ENCODE measurements at regions not wholly inside any gene's neighbourhood (a gene's known extent, or its start where the extent isn't known, plus 50 kb on each side); places are given as distances from the start of the nearest gene placed in this dataset.

- Histone ChIP-seq H3K9me3 (ENCODE audit: control insufficient read depth, insufficient read depth, low read length) (no peaks in the 10 kb centered on the region), H3K36me3 (ENCODE audit: control insufficient read depth, insufficient read depth, low read length) (no peaks in the 10 kb centered on the region), H3K27ac (ENCODE audit: low read depth, low read length) (no peak overlapping the region), H3K4me3 (ENCODE audit: low read depth, low read length) (no peak overlapping the region), H3K27me3 (ENCODE audit: control insufficient read depth, insufficient read depth, low read length) (no peaks in the 10 kb centered on the region), H3K4me1 (ENCODE audit: control insufficient read depth, insufficient read depth, low read length) (peaks cover 17% of the 10 kb centered on the region)
- DNase-seq (ENCODE audit: low read depth in 4 of 6, low spot score in 6 of 6): no peak
- 70% methylated on average over 11 of the region's 13 CpGs for WGBS (ENCODE audit: insufficient coverage)
These were observed 180.9 kb downstream of the TTLL2 start for GRCh38 chr6:167505782-167506181.

GRCh38 chr6:167506443-167507301 is 181.8 kb downstream of the TTLL2 start:
- Histone ChIP-seq H3K36me3 (ENCODE audit: control insufficient read depth, insufficient read depth, low read length) (no peaks in the 10 kb centered on the region), H3K27me3 (ENCODE audit: control insufficient read depth, insufficient read depth, low read length) (no peaks in the 10 kb centered on the region), H3K9me3 (ENCODE audit: control insufficient read depth, insufficient read depth, low read length) (no peaks in the 10 kb centered on the region), H3K4me3 (ENCODE audit: low read depth, low read length) (no peak overlapping the region), H3K4me1 (ENCODE audit: control insufficient read depth, insufficient read depth, low read length) (peaks cover 17% of the 10 kb centered on the region), H3K27ac (ENCODE audit: low read depth, low read length) (peak overlapping the region; percentile 19)
- 85% methylated on average over 19 of the region's 25 CpGs for WGBS (ENCODE audit: insufficient coverage)
- DNase-seq (ENCODE audit: low read depth in 4 of 6, low spot score in 6 of 6): no peak

- no peaks in the 10 kb centered on the region for H3K9me3 ChIP-seq (ENCODE audit: control insufficient read depth, insufficient read depth, low read length)
- no peak overlapping the region for H3K4me3 ChIP-seq (ENCODE audit: low read depth, low read length)
- H3K27ac ChIP-seq (ENCODE audit: low read depth, low read length): no peak overlapping the region
- WGBS (ENCODE audit: insufficient coverage): 82% methylated on average over 14 of the region's 15 CpGs
- H3K27me3 ChIP-seq (ENCODE audit: control insufficient read depth, insufficient read depth, low read length): no peaks in the 10 kb centered on the region
- no peaks in the 10 kb centered on the region for H3K36me3 ChIP-seq (ENCODE audit: control insufficient read depth, insufficient read depth, low read length)
- H3K4me1 ChIP-seq (ENCODE audit: control insufficient read depth, insufficient read depth, low read length): peaks cover 17% of the 10 kb centered on the region
- no peak for DNase-seq (ENCODE audit: low read depth in 4 of 6, low spot score in 6 of 6)
These were observed 182.6 kb downstream of the TTLL2 start for GRCh38 chr6:167507376-167507945.

- no peak overlapping the region for H3K4me3 ChIP-seq (ENCODE audit: low read depth, low read length)
- 88% methylated on average over 29 of the region's 29 CpGs for WGBS (ENCODE audit: insufficient coverage)
- no peaks in the 10 kb centered on the region for H3K9me3 ChIP-seq (ENCODE audit: control insufficient read depth, insufficient read depth, low read length)
- H3K4me1 ChIP-seq (ENCODE audit: control insufficient read depth, insufficient read depth, low read length): peaks cover 17% of the 10 kb centered on the region
- H3K27me3 ChIP-seq (ENCODE audit: control insufficient read depth, insufficient read depth, low read length): no peaks in the 10 kb centered on the region
- no peaks in the 10 kb centered on the region for H3K36me3 ChIP-seq (ENCODE audit: control insufficient read depth, insufficient read depth, low read length)
- DNase-seq (ENCODE audit: low read depth in 4 of 6, low spot score in 6 of 6): no peak
- H3K27ac ChIP-seq (ENCODE audit: low read depth, low read length): no peak overlapping the region
These were observed 184.3 kb downstream of the TTLL2 start for GRCh38 chr6:167508919-167509852.

GRCh38 chr6:167509853-167510220 is 185.0 kb downstream of the TTLL2 start:
- H3K9me3 ChIP-seq (ENCODE audit: control insufficient read depth, insufficient read depth, low read length): no peaks in the 10 kb centered on the region
- DNase-seq (ENCODE audit: low read depth in 4 of 6, low spot score in 6 of 6): no peak
- peaks cover 17% of the 10 kb centered on the region for H3K4me1 ChIP-seq (ENCODE audit: control insufficient read depth, insufficient read depth, low read length)
- 95% methylated on average over 3 of the region's 10 CpGs for WGBS (ENCODE audit: insufficient coverage)
- H3K4me3 ChIP-seq (ENCODE audit: low read depth, low read length): no peak overlapping the region
- H3K27ac ChIP-seq (ENCODE audit: low read depth, low read length): no peak overlapping the region
- no peaks in the 10 kb centered on the region for H3K36me3 ChIP-seq (ENCODE audit: control insufficient read depth, insufficient read depth, low read length)
- no peaks in the 10 kb centered on the region for H3K27me3 ChIP-seq (ENCODE audit: control insufficient read depth, insufficient read depth, low read length)

GRCh38 chr6:167510648-167511047 is 185.8 kb downstream of the TTLL2 start:
- Histone ChIP-seq H3K36me3 (ENCODE audit: control insufficient read depth, insufficient read depth, low read length) (no peaks in the 10 kb centered on the region), H3K27ac (ENCODE audit: low read depth, low read length) (no peak overlapping the region), H3K9me3 (ENCODE audit: control insufficient read depth, insufficient read depth, low read length) (no peaks in the 10 kb centered on the region), H3K27me3 (ENCODE audit: control insufficient read depth, insufficient read depth, low read length) (no peaks in the 10 kb centered on the region), H3K4me3 (ENCODE audit: low read depth, low read length) (no peak overlapping the region), H3K4me1 (ENCODE audit: control insufficient read depth, insufficient read depth, low read length) (peaks cover 15% of the 10 kb centered on the region)
- WGBS (ENCODE audit: insufficient coverage): 75% methylated on average over 6 of the region's 11 CpGs
- DNase-seq (ENCODE audit: low read depth in 4 of 6, low spot score in 6 of 6): no peak

- no peaks in the 10 kb centered on the region for H3K27me3 ChIP-seq (ENCODE audit: control insufficient read depth, insufficient read depth, low read length)
- H3K27ac ChIP-seq (ENCODE audit: low read depth, low read length): no peak overlapping the region
- H3K9me3 ChIP-seq (ENCODE audit: control insufficient read depth, insufficient read depth, low read length): no peaks in the 10 kb centered on the region
- H3K4me3 ChIP-seq (ENCODE audit: low read depth, low read length): no peak overlapping the region
- DNase-seq (ENCODE audit: low read depth in 4 of 6, low spot score in 6 of 6): peak in 2 of 6 donors; percentile 57 to 61
- H3K36me3 ChIP-seq (ENCODE audit: control insufficient read depth, insufficient read depth, low read length): no peaks in the 10 kb centered on the region
- WGBS (ENCODE audit: insufficient coverage): 60% methylated on average over 5 of the region's 11 CpGs
- no peaks in the 10 kb centered on the region for H3K4me1 ChIP-seq (ENCODE audit: control insufficient read depth, insufficient read depth, low read length)
These were observed 187.9 kb downstream of the TTLL2 start for GRCh38 chr6:167512696-167513375.

- no peaks in the 10 kb centered on the region for H3K27me3 ChIP-seq (ENCODE audit: control insufficient read depth, insufficient read depth, low read length)
- H3K4me3 ChIP-seq (ENCODE audit: low read depth, low read length): no peak overlapping the region
- no peaks in the 10 kb centered on the region for H3K36me3 ChIP-seq (ENCODE audit: control insufficient read depth, insufficient read depth, low read length)
- no peaks in the 10 kb centered on the region for H3K9me3 ChIP-seq (ENCODE audit: control insufficient read depth, insufficient read depth, low read length)
- DNase-seq (ENCODE audit: low read depth in 4 of 6, low spot score in 6 of 6): peak in 1 of 6 donors; percentile 60
- 62% methylated on average over 3 of the region's 9 CpGs for WGBS (ENCODE audit: insufficient coverage)
- no peak overlapping the region for H3K27ac ChIP-seq (ENCODE audit: low read depth, low read length)
- H3K4me1 ChIP-seq (ENCODE audit: control insufficient read depth, insufficient read depth, low read length): no peaks in the 10 kb centered on the region
These were observed 188.9 kb downstream of the TTLL2 start for GRCh38 chr6:167513778-167514177.

GRCh38 chr6:167514524-167514923 is 189.6 kb downstream of the TTLL2 start:
- Histone ChIP-seq H3K9me3 (ENCODE audit: control insufficient read depth, insufficient read depth, low read length) (no peaks in the 10 kb centered on the region), H3K36me3 (ENCODE audit: control insufficient read depth, insufficient read depth, low read length) (no peaks in the 10 kb centered on the region), H3K27ac (ENCODE audit: low read depth, low read length) (no peak overlapping the region), H3K4me3 (ENCODE audit: low read depth, low read length) (no peak overlapping the region), H3K4me1 (ENCODE audit: control insufficient read depth, insufficient read depth, low read length) (no peaks in the 10 kb centered on the region), H3K27me3 (ENCODE audit: control insufficient read depth, insufficient read depth, low read length) (no peaks in the 10 kb centered on the region)
- WGBS (ENCODE audit: insufficient coverage): no CpG with 5 or more reads among the region's 6 CpGs
- no peak for DNase-seq (ENCODE audit: low read depth in 4 of 6, low spot score in 6 of 6)

Data from spinal cord (tissue), 9 donors.